IMR-90 (cell line): ENCODE measurements at regions not wholly inside any gene's neighbourhood (a gene's known extent, or its start where the extent isn't known, plus 50 kb on each side); places are given as distances from the start of the nearest gene placed in this dataset.

Experiments used
- ATAC-seq: fragments of 200-7000 bp; cut with Tn5 transposase; 2 replicates; pipeline ENCODE4 v1.9.1; 2020; ENCODE audit warnings: low read depth, mild to moderate bottlenecking, moderate library complexity
- BruUV-seq: library from RNA; stranded (reverse); fragments of 400-500 nt; replicated peaks from 2 replicates; lab custom pipeline; 2021; lab: Mats Ljungman, UMichigan
- CTCF ChIA-PET: fragments of 300-600 bp; formaldehyde crosslinking; extraction: SDS; loops from one replicate; lab custom pipeline; 2021; ENCODE audit warnings: antibody characterized with exemption; lab: Yijun Ruan, JAX
- POLR2A ChIA-PET: fragments of 300-600 bp; sonication (Branson Sonifier 250); formaldehyde crosslinking; loops from one replicate; lab custom pipeline; 2022; ENCODE audit warnings: antibody characterized with exemption; ENCODE audit not compliant: unreplicated experiment; lab: Charles Lee
- DNase-seq: peaks from one replicate; pipeline ENCODE4 v3.0.0; 2013
- H2AFZ ChIP-seq: replicated peaks from 2 replicates; pipeline ENCODE3; 2013; ENCODE audit warnings: low read length, mild to moderate bottlenecking; ENCODE audit not compliant: poor library complexity
- H2AK5ac ChIP-seq: 2 replicates; pipeline ENCODE4 v1.6.1; 2013; ENCODE audit warnings: low read depth, low read length, inconsistent platforms
- H2AK9ac ChIP-seq: replicated peaks from 2 replicates; pipeline ENCODE3; 2013; ENCODE audit warnings: mild to moderate bottlenecking, low read depth, low read length, moderate library complexity; ENCODE audit not compliant: poor library complexity
- H2BK120ac ChIP-seq: 2 replicates; pipeline ENCODE4 v1.6.1; 2013; ENCODE audit warnings: low read depth, low read length, inconsistent platforms
- H2BK15ac ChIP-seq: 3 replicates; pipeline ENCODE4 v1.6.1; 2013; ENCODE audit warnings: low read depth, low read length, inconsistent platforms
- H2BK20ac ChIP-seq: 2 replicates; pipeline ENCODE4 v1.6.1; 2013; ENCODE audit warnings: low read depth, mild to moderate bottlenecking, inconsistent platforms, low read length, moderate library complexity
- H2BK5ac ChIP-seq: 2 replicates; pipeline ENCODE4 v1.6.1; 2013; ENCODE audit warnings: mild to moderate bottlenecking, low read depth, low read length, inconsistent platforms; ENCODE audit not compliant: poor library complexity, severe bottlenecking
- H3K14ac ChIP-seq: replicated peaks from 2 replicates; pipeline ENCODE4 v1.6.1; 2013; ENCODE audit warnings: low read depth, low read length, inconsistent platforms
- H3K18ac ChIP-seq: 2 replicates; pipeline ENCODE4 v1.6.1; 2013; ENCODE audit warnings: low read depth, low read length, control low read depth
- H3K23ac ChIP-seq: 2 replicates; pipeline ENCODE4 v1.6.1; 2013; ENCODE audit warnings: low read depth, low read length, inconsistent platforms
- H3K27ac ChIP-seq: 2 replicates; pipeline ENCODE4 v1.5.1; 2013; ENCODE audit warnings: mild to moderate bottlenecking, control low read depth, low read length; ENCODE audit not compliant: insufficient read depth
- H3K27me3 ChIP-seq: 2 replicates; pipeline ENCODE4 v1.6.1; 2013; ENCODE audit warnings: low read length; ENCODE audit not compliant: control insufficient read depth, insufficient read depth
- H3K36me3 ChIP-seq: 2 replicates; pipeline ENCODE4 v1.6.1; 2013; ENCODE audit warnings: low read length, mixed read lengths; ENCODE audit not compliant: control insufficient read depth, insufficient read depth
- H3K4ac ChIP-seq: 2 replicates; pipeline ENCODE4 v1.6.1; 2013; ENCODE audit warnings: low read depth, low read length, inconsistent platforms
- H3K4me1 ChIP-seq: 2 replicates; pipeline ENCODE4 v1.6.1; 2013; ENCODE audit warnings: low read length, mixed read lengths; ENCODE audit not compliant: control insufficient read depth, insufficient read depth
- H3K4me2 ChIP-seq: 2 replicates; pipeline ENCODE4 v1.6.1; 2013; ENCODE audit warnings: low read depth, mild to moderate bottlenecking, control low read depth, low read length, moderate library complexity
- H3K4me3 ChIP-seq: 2 replicates; pipeline ENCODE4 v1.5.1; 2013; ENCODE audit warnings: low read depth, mild to moderate bottlenecking, control low read depth, low read length, moderate library complexity; ENCODE audit not compliant: insufficient read depth
- H3K56ac ChIP-seq: 2 replicates; pipeline ENCODE4 v1.6.1; 2013; ENCODE audit warnings: low read length, inconsistent platforms; ENCODE audit not compliant: insufficient read depth; ENCODE audit errors: extremely low read depth
- H3K79me1 ChIP-seq, 2 experiments: 2 replicates each; pipeline ENCODE4 v1.6.1; 2013; ENCODE audit warnings: low read length in 2 of 2, inconsistent platforms in 1 of 2, low read depth in 1 of 2
- H3K9ac ChIP-seq: 2 replicates; pipeline ENCODE4 v1.6.1; 2013; ENCODE audit warnings: low read depth, low read length, control low read depth
- H3K9me1 ChIP-seq: 2 replicates; pipeline ENCODE4 v1.6.1; 2013; ENCODE audit warnings: low read length, inconsistent platforms; ENCODE audit not compliant: insufficient read depth
- H3K9me3 ChIP-seq: 2 replicates; pipeline ENCODE4 v1.6.1; 2013; ENCODE audit warnings: low read length; ENCODE audit not compliant: control insufficient read depth, insufficient read depth
- H4K20me1 ChIP-seq: 2 replicates; pipeline ENCODE4 v1.6.1; 2013; ENCODE audit warnings: low read length, inconsistent platforms; ENCODE audit not compliant: insufficient read depth
- H4K5ac ChIP-seq: 2 replicates; pipeline ENCODE4 v1.6.1; 2013; ENCODE audit warnings: mild to moderate bottlenecking, low read depth, low read length, control low read depth
- H4K8ac ChIP-seq, 2 experiments: 2 replicates each; pipeline ENCODE4 v1.6.1; 2013; ENCODE audit warnings: low read depth in 2 of 2, low read length in 2 of 2, control low read depth in 1 of 2, inconsistent platforms in 1 of 2
- H4K91ac ChIP-seq: 2 replicates; pipeline ENCODE4 v1.6.1; 2013; ENCODE audit warnings: low read depth, low read length, inconsistent platforms; ENCODE audit not compliant: insufficient read depth
- BHLHE40 ChIP-seq: fragments of 150-350 bp; IDR thresholded peaks from 2 replicates; pipeline ENCODE4 v1.6.1; 2016; ENCODE audit warnings: mild to moderate bottlenecking, low read depth, low read length
- MAZ ChIP-seq: IDR thresholded peaks from 2 replicates; pipeline ENCODE4 v1.6.1; 2012; ENCODE audit warnings: low read depth, mild to moderate bottlenecking, low read length, improper control_type of control experiment, moderate library complexity, borderline replicate concordance
- POLR2A ChIP-seq: IDR thresholded peaks from 2 replicates; pipeline ENCODE4 v1.6.1; 2012; ENCODE audit warnings: mild to moderate bottlenecking, low read depth, low read length
- RAD21 ChIP-seq: IDR thresholded peaks from 2 replicates; pipeline ENCODE4 v1.6.1; 2012; ENCODE audit warnings: low read length, improper control_type of control experiment
- WGBS, 2 experiments: methylation state at CpG; one replicate each; pipeline versions ENCODE4 v1.1.5 to v1.1.7; 2013; ENCODE audit warnings: missing lambda C conversion rate in 2 of 2; ENCODE audit not compliant: insufficient read length in 1 of 2; ENCODE audit errors: extremely low coverage in 2 of 2; 5-methylcytosine and 5-hydroxymethylcytosine counted together
- dilution Hi-C: fragments of 300-500 bp; cut with HindIII; formaldehyde crosslinking; loops from one replicate; pipeline ENCODE4 v1.14.3; 2018; ENCODE audit warnings: low sequenced_read_pairs; ENCODE audit not compliant: unreplicated experiment
- in situ Hi-C: fragments of 300-500 bp; cut with MboI; formaldehyde crosslinking; loops from 3 replicates; pipeline ENCODE4 v1.14.3; 2019; ENCODE audit warnings: low sequenced_read_pairs, inconsistent platforms, mixed read lengths
- intact Hi-C: fragments of 100-400 bp; cut with micrococcal nuclease; formaldehyde crosslinking; loops from 2 replicates; pipeline ENCODE4 v1.10.0; 2022

GRCh38 chr5:3837506-3837905 is 241.9 kb downstream of the IRX1 start:
- no peak for TF ChIP-seq BHLHE40
- TF ChIP-seq MAZ = no peak
- no peak for TF ChIP-seq RAD21
- TF ChIP-seq POLR2A = no peak
- ATAC-seq (no peak), DNase-seq (no peak)
- no peaks in the 10 kb centered on the region for H3K4me1 ChIP-seq
- H3K36me3 ChIP-seq = no peaks in the 10 kb centered on the region
- no peak overlapping the region for H2AK5ac ChIP-seq
- H4K20me1 ChIP-seq = no peaks in the 10 kb centered on the region
- no peak overlapping the region for H3K4ac ChIP-seq
- no peak overlapping the region for H3K27ac ChIP-seq
- H3K4me2 ChIP-seq = no peak overlapping the region
- H2BK20ac ChIP-seq = no peak overlapping the region
- in situ Hi-C loops = no loop called here
- H3K9ac ChIP-seq = no peak overlapping the region
- BruUV-seq = no TSS peak
- H2AK9ac ChIP-seq = no peak overlapping the region
- H2AFZ ChIP-seq = no peak overlapping the region
- intact Hi-C loops = no loop called here
- H2BK15ac ChIP-seq = no peak overlapping the region
- H2BK120ac ChIP-seq = no peak overlapping the region
- H3K9me1 ChIP-seq = no peaks in the 10 kb centered on the region
- peaks cover 17% of the 10 kb centered on the region for H3K9me3 ChIP-seq
- no peak overlapping the region for H3K56ac ChIP-seq
- H3K4me3 ChIP-seq = no peak overlapping the region
- H3K79me1 ChIP-seq = no peaks in the 10 kb centered on the region
- no peak overlapping the region for H3K23ac ChIP-seq
- no peak overlapping the region for H3K18ac ChIP-seq
- H3K27me3 ChIP-seq = no peaks in the 10 kb centered on the region
- no peak overlapping the region for H2BK5ac ChIP-seq
- dilution Hi-C loops = no loop called here
- ChIA-PET POLR2A (no interaction called here), CTCF (no interaction called here)
- no peak overlapping the region for H4K8ac ChIP-seq
- H4K5ac ChIP-seq = no peak overlapping the region
- H4K91ac ChIP-seq = no peak overlapping the region
- whole genome bisulfite sequencing, 2 experiments = no CpG with 5 or more reads among the region's 4 CpGs
- H3K14ac ChIP-seq = no peak overlapping the region
